MCF 10A (cell line): ENCODE measurements at regions not wholly inside any gene's neighbourhood (a gene's known extent, or its start where the extent isn't known, plus 50 kb on each side); places are given as distances from the start of the nearest gene placed in this dataset.
"Not testable (repeated sequence)": the region's sequence is repeated elsewhere in the genome, so short reads cannot be mapped to it uniquely, and the experiment has no call there.

Experiments used
- BruUV-seq: library from RNA; stranded (reverse); fragments of 400-500 nt; replicated peaks from 2 replicates; lab custom pipeline; 2021; lab: Mats Ljungman, UMichigan
- CTCF ChIA-PET: fragments of 300-600 bp; sonication (Branson Sonifier 250); formaldehyde crosslinking; extraction: SDS; loops from one replicate; lab custom pipeline; 2021; ENCODE audit warnings: antibody characterized with exemption, inconsistent platforms; lab: Yijun Ruan, JAX
- POLR2A ChIA-PET: fragments of 300-600, 350-650 bp; sonication (Branson Sonifier 250); formaldehyde crosslinking; extraction: SDS; loops from one replicate; lab custom pipeline; 2020; ENCODE audit warnings: antibody characterized with exemption, inconsistent platforms; lab: Yijun Ruan, JAX
- DNase-seq: peaks from one replicate; pipeline ENCODE4 v3.0.0-alpha.2; 2018; ENCODE audit not compliant: unreplicated experiment
- H3K27ac Mint-ChIP-seq: one replicate; pipeline ENCODE4 v1.8.0; 2022; ENCODE audit warnings: mild to moderate bottlenecking, low read depth, mixed read lengths; ENCODE audit not compliant: unreplicated experiment
- H3K27me3 Mint-ChIP-seq: one replicate; pipeline ENCODE4 v1.8.0; 2022; ENCODE audit warnings: mixed read lengths; ENCODE audit not compliant: insufficient read depth, unreplicated experiment
- H3K36me3 Mint-ChIP-seq: one replicate; pipeline ENCODE4 v1.8.0; 2022; ENCODE audit warnings: mild to moderate bottlenecking, moderate library complexity, mixed read lengths; ENCODE audit not compliant: insufficient read depth, unreplicated experiment
- H3K4me1 Mint-ChIP-seq: one replicate; pipeline ENCODE4 v1.8.0; 2022; ENCODE audit warnings: mixed read lengths; ENCODE audit not compliant: insufficient read depth, unreplicated experiment
- H3K4me3 Mint-ChIP-seq: one replicate; pipeline ENCODE4 v1.8.0; 2022; ENCODE audit warnings: mild to moderate bottlenecking, moderate library complexity, mixed read lengths; ENCODE audit not compliant: unreplicated experiment
- H3K9me3 Mint-ChIP-seq: one replicate; pipeline ENCODE4 v1.8.0; 2022; ENCODE audit warnings: mixed read lengths; ENCODE audit not compliant: unreplicated experiment
- CTCF ChIP-seq: fragments of 200-600 bp; IDR thresholded peaks from one replicate; pipeline ENCODE4 v1.8.0; 2022; ENCODE audit warnings: antibody characterized with exemption, mild to moderate bottlenecking; ENCODE audit not compliant: unreplicated experiment
- intact Hi-C: fragments of 100-400 bp; cut with micrococcal nuclease; formaldehyde crosslinking; loops from 2 replicates; pipeline ENCODE4 v1.14.1; 2022

- Mint-ChIP-seq H3K36me3 (no peaks in the 10 kb centered on the region), H3K4me1 (peaks cover 14% of the 10 kb centered on the region), H3K27me3 (no peaks in the 10 kb centered on the region), H3K9me3 (no peaks in the 10 kb centered on the region), H3K4me3 (no peak overlapping the region), H3K27ac (no peak overlapping the region)
- DNase-seq, result no peak
- intact Hi-C loops, result no loop called here
- CTCF ChIA-PET, result interaction anchor here (0.6 kb wide), 1 partner anchor 16 kb away, joined by 4 read pairs; no protein-coding TSS in a partner anchor
- TF ChIP-seq CTCF, result no peak
- POLR2A ChIA-PET, result no interaction called here
- BruUV-seq, result no TSS peak
Observed at GRCh38 chr2:113822087-113822815, 65.8 kb upstream of the SLC35F5 start.

- ChIA-PET POLR2A (interaction anchor here (0.8 to 3.0 kb wide), 8 partner anchors 9 to 78 kb away, joined by 4 to 22 read pairs (median 8); partner anchors contain the start of genes ACTR3 and SLC35F5), CTCF (interaction anchor here (0.5 to 1.2 kb wide), 6 partner anchors 10 to 167 kb away, joined by 3 to 5 read pairs (median 3); no protein-coding TSS in a partner anchor)
- peak overlapping the region; percentile 45 for H3K4me3 Mint-ChIP-seq
- peak; percentile 93 for DNase-seq
- peaks cover 14% of the 10 kb centered on the region for H3K4me1 Mint-ChIP-seq
- no TSS peak for BruUV-seq
- no peaks in the 10 kb centered on the region for H3K9me3 Mint-ChIP-seq
- intact Hi-C loops, result loop anchor here (5.0 kb wide), 1 partner anchor 69 kb away; no protein-coding TSS in a partner anchor
- TF ChIP-seq CTCF, result no peak
- no peaks in the 10 kb centered on the region for H3K27me3 Mint-ChIP-seq
- H3K27ac Mint-ChIP-seq, result peak overlapping the region; percentile 17
- no peaks in the 10 kb centered on the region for H3K36me3 Mint-ChIP-seq
Observed at GRCh38 chr2:113818382-113818951, 62.0 kb upstream of the SLC35F5 start.

DNA sequence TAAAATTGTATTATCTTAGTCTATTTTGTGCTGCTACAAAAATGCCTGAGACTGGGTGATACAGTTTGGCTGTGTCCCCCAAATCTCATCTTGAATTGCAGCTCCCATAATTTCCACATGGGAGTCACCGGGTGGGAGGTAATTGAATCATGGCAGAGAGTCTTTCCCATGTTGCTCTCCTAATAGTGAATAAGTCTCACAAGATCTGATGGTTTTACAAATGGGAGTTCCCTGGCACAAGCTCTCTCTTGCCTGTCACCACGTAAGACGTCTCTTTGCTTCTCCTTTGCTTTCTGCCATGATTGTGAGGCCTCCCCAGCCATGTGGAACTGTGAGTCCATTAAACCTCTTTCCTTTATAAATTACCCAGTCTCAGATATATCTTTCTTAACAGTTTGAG, 57.0 kb upstream of the SLC35F5 start:
- CTCF ChIA-PET, result interaction anchor here (0.7 to 1.1 kb wide), 2 partner anchors 7 to 12 kb away, joined by 3 to 4 read pairs; no protein-coding TSS in a partner anchor
- H3K4me1 Mint-ChIP-seq, H3K36me3 Mint-ChIP-seq, H3K4me3 Mint-ChIP-seq, H3K27me3 Mint-ChIP-seq, DNase-seq, BruUV-seq, H3K9me3 Mint-ChIP-seq, POLR2A ChIA-PET, intact Hi-C loops, H3K27ac Mint-ChIP-seq: not testable (repeated sequence)

DNA sequence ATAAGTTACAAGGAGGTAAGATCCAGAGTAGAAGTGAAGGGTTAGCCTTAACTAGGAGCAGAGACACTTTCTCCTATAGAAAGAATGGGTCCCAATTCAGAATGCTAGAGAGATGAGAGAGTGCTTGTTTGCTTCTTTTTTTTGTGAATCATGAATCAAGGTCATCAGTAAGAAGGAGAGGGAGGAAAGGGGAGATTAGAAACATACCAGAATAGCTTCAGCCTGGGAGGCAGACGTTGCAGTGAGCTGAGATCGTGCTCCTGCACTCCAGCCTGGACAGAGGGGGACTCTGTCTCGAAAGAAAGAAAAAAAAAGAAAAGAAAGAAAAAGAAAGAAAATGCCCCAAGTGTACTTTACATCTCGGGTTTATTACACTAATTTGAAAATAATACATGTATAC, 55.8 kb upstream of the SLC35F5 start:
- no peak for TF ChIP-seq CTCF
- intact Hi-C loops, result no loop called here
- Mint-ChIP-seq H3K9me3 (no peaks in the 10 kb centered on the region), H3K4me3 (no peak overlapping the region), H3K4me1 (no peaks in the 10 kb centered on the region), H3K27me3 (no peaks in the 10 kb centered on the region), H3K27ac (no peak overlapping the region), H3K36me3 (no peaks in the 10 kb centered on the region)
- POLR2A ChIA-PET, result interaction anchor here (0.6 kb wide), 1 partner anchor 14 kb away, joined by 5 read pairs; no protein-coding TSS in a partner anchor
- no peak for DNase-seq
- CTCF ChIA-PET, result interaction anchor here (1.1 kb wide), 1 partner anchor 13 kb away, joined by 4 read pairs; no protein-coding TSS in a partner anchor
- BruUV-seq, result no TSS peak
